H1 (cell line): ENCODE measurements at regions not wholly inside any gene's neighbourhood (a gene's known extent, or its start where the extent isn't known, plus 50 kb on each side); places are given as distances from the start of the nearest gene placed in this dataset.

ENCODE experiments used
- CTCF ChIA-PET: fragments of 300-600 bp; sonication (Branson Sonifier 250); formaldehyde crosslinking; loops from one replicate; lab custom pipeline; 2021; ENCODE audit not compliant: partially characterized antibody; lab: Charles Lee
- POLR2A ChIA-PET: fragments of 300-600 bp; sonication (Branson Sonifier 250); formaldehyde crosslinking; loops from one replicate; lab custom pipeline; 2021; ENCODE audit warnings: inconsistent platforms; ENCODE audit not compliant: partially characterized antibody; lab: Charles Lee
- DNase-seq, 2 experiments: peaks; one replicate each; pipeline versions ENCODE4 v3.0.0 to v3.0.0-alpha.2; 2010 to 2022; ENCODE audit warnings: low spot score in 2 of 2, low read depth in 1 of 2, mixed read lengths in 1 of 2
- FAIRE-seq: peaks from 2 replicates; lab custom pipeline; 2011; peaks lifted over from hg19 to GRCh38; lab: Jason Lieb, UNC
- H2AFZ ChIP-seq: 2 replicates; pipeline ENCODE4 v1.8.1; 2012; ENCODE audit warnings: low read length, inconsistent platforms
- H2AK5ac ChIP-seq: 2 replicates; pipeline ENCODE4 v1.6.1; 2013; ENCODE audit warnings: low read depth, low read length
- H2BK120ac ChIP-seq: replicated peaks from 2 replicates; pipeline ENCODE3; 2013; ENCODE audit warnings: low read depth, low read length, inconsistent platforms
- H2BK12ac ChIP-seq: 2 replicates; pipeline ENCODE4 v1.6.1; 2013; ENCODE audit warnings: low read depth, low read length
- H2BK15ac ChIP-seq: 2 replicates; pipeline ENCODE4 v1.6.1; 2013; ENCODE audit warnings: low read length
- H2BK20ac ChIP-seq: 2 replicates; pipeline ENCODE4 v1.6.1; 2013; ENCODE audit warnings: low read length
- H2BK5ac ChIP-seq: 2 replicates; pipeline ENCODE4 v1.6.1; 2013; ENCODE audit warnings: low read depth, low read length
- H3K14ac ChIP-seq: 2 replicates; pipeline ENCODE4 v1.6.1; 2013; ENCODE audit warnings: inconsistent platforms; ENCODE audit not compliant: insufficient read length
- H3K18ac ChIP-seq: 2 replicates; pipeline ENCODE4 v1.6.1; 2013; ENCODE audit warnings: low read length; ENCODE audit errors: extremely low read depth
- H3K23ac ChIP-seq: 2 replicates; pipeline ENCODE4 v1.6.1; 2013; ENCODE audit warnings: inconsistent platforms; ENCODE audit not compliant: insufficient read length
- H3K23me2 ChIP-seq: 2 replicates; pipeline ENCODE4 v1.6.1; 2013; ENCODE audit warnings: low read depth, low read length
- H3K27ac ChIP-seq: 2 replicates; pipeline ENCODE4 v1.6.1; 2011; ENCODE audit warnings: low read depth, low read length, inconsistent platforms
- H3K27me3 ChIP-seq, 4 experiments: replicated peaks in 1 of 4; 1 replicate in 1 of 4; 2 replicates in 3 of 4; pipeline versions ENCODE4 v1.6.1 to v1.8.1; 2011 to 2013; ENCODE audit warnings: low read length in 3 of 4, mild to moderate bottlenecking in 3 of 4, inconsistent platforms in 2 of 4, mixed read lengths in 2 of 4, moderate library complexity in 1 of 4; ENCODE audit not compliant: control insufficient read depth in 3 of 4, insufficient read depth in 3 of 4; ENCODE audit errors: extremely low read depth in 1 of 4
- H3K36me3 ChIP-seq, 4 experiments: 2 replicates each; pipeline versions ENCODE4 v1.6.1 to v1.8.1; 2011 to 2013; ENCODE audit warnings: mild to moderate bottlenecking in 4 of 4, low read length in 3 of 4, moderate library complexity in 2 of 4, control low read depth in 1 of 4, inconsistent platforms in 1 of 4; ENCODE audit not compliant: insufficient read depth in 4 of 4, control insufficient read depth in 2 of 4
- H3K4ac ChIP-seq: replicated peaks from 2 replicates; pipeline ENCODE3; 2013; ENCODE audit warnings: low read length, low read depth, mixed read lengths, inconsistent platforms; ENCODE audit not compliant: insufficient read length
- H3K4me1 ChIP-seq, 4 experiments: replicated peaks in 1 of 4; 1 replicate in 1 of 4; 2 replicates in 3 of 4; pipeline versions ENCODE4 v1.6.1 to v1.8.1; 2011 to 2013; ENCODE audit warnings: low read length in 3 of 4, inconsistent platforms in 2 of 4, mixed read lengths in 1 of 4; ENCODE audit not compliant: insufficient read depth in 4 of 4, control insufficient read depth in 3 of 4
- H3K4me2 ChIP-seq, 2 experiments: 2 replicates each; pipeline versions ENCODE4 v1.6.1 to v1.8.1; 2011 to 2013; ENCODE audit warnings: low read depth in 2 of 2, low read length in 2 of 2, control low read depth in 1 of 2, inconsistent platforms in 1 of 2, mild to moderate bottlenecking in 1 of 2; ENCODE audit not compliant: insufficient read depth in 1 of 2
- H3K4me3 ChIP-seq, 4 experiments: fragments of 200-600, 300-600 bp in 1 of 4; sonication (generic), shearing (Covaris generic), sonication (Bioruptor Twin) in 1 of 4; 2 replicates each; pipeline versions ENCODE4 v1.5.1 to v1.8.1; 2011 to 2016; ENCODE audit warnings: low read length in 4 of 4, low read depth in 3 of 4, control low read depth in 2 of 4, inconsistent platforms in 2 of 4, mild to moderate bottlenecking in 2 of 4, mixed read lengths in 1 of 4, moderate library complexity in 1 of 4; ENCODE audit not compliant: insufficient read depth in 2 of 4; ENCODE audit errors: extremely low read depth in 1 of 4
- H3K56ac ChIP-seq: replicated peaks from 2 replicates; pipeline ENCODE3; 2013; ENCODE audit warnings: low read depth, mild to moderate bottlenecking, mixed read lengths, low read length, inconsistent platforms; ENCODE audit not compliant: insufficient read length
- H3K79me1 ChIP-seq: 2 replicates; pipeline ENCODE4 v1.6.1; 2013; ENCODE audit warnings: low read depth, low read length, control low read depth
- H3K79me2 ChIP-seq, 2 experiments: 2 replicates each; pipeline versions ENCODE4 v1.6.1 to v1.8.1; 2012 to 2013; ENCODE audit warnings: low read length in 2 of 2, mild to moderate bottlenecking in 2 of 2, inconsistent platforms in 1 of 2; ENCODE audit not compliant: insufficient read depth in 2 of 2, control insufficient read depth in 1 of 2
- H3K9ac ChIP-seq, 4 experiments: replicated peaks in 1 of 4; 1 replicate in 1 of 4; 2 replicates in 3 of 4; pipeline versions ENCODE4 v1.6.1 to v1.8.1; 2011 to 2013; ENCODE audit warnings: low read depth in 3 of 4, low read length in 3 of 4, control low read depth in 2 of 4, mild to moderate bottlenecking in 2 of 4, moderate library complexity in 2 of 4, inconsistent platforms in 1 of 4; ENCODE audit errors: extremely low read depth in 1 of 4
- H3K9me3 ChIP-seq, 2 experiments: 2 replicates each; pipeline versions ENCODE4 v1.6.1 to v1.8.1; 2012 to 2013; ENCODE audit warnings: mild to moderate bottlenecking in 2 of 2, moderate library complexity in 2 of 2, control low read depth in 1 of 2, inconsistent platforms in 1 of 2, low read depth in 1 of 2, low read length in 1 of 2, mixed read lengths in 1 of 2; ENCODE audit not compliant: insufficient read depth in 2 of 2
- H4K20me1 ChIP-seq, 2 experiments: replicated peaks in 1 of 2; 2 replicates each; pipeline versions ENCODE3 to v1.8.1; 2011 to 2013; ENCODE audit warnings: inconsistent platforms in 2 of 2, low read length in 2 of 2, mild to moderate bottlenecking in 1 of 2; ENCODE audit not compliant: insufficient read depth in 2 of 2, control insufficient read depth in 1 of 2
- H4K5ac ChIP-seq: 2 replicates; pipeline ENCODE4 v1.6.1; 2013; ENCODE audit warnings: low read length, low read depth, mixed read lengths, inconsistent platforms; ENCODE audit not compliant: insufficient read length
- H4K8ac ChIP-seq: 2 replicates; pipeline ENCODE4 v1.8.0; 2013; ENCODE audit warnings: mild to moderate bottlenecking, moderate library complexity, low read length, inconsistent platforms; ENCODE audit not compliant: insufficient read depth; ENCODE audit errors: extremely low read depth
- H4K91ac ChIP-seq: replicated peaks from 2 replicates; pipeline ENCODE3; 2013; ENCODE audit warnings: low read length, mixed read lengths, inconsistent platforms; ENCODE audit not compliant: insufficient read length
- SIN3A ChIP-seq, 2 experiments: IDR thresholded peaks in 1 of 2; conservative IDR thresholded peaks in 1 of 2; 2 replicates each; pipeline ENCODE4 v1.6.1; 2011 to 2012; ENCODE audit warnings: low read length in 2 of 2, improper control_type of control experiment in 1 of 2, low read depth in 1 of 2, mild to moderate bottlenecking in 1 of 2
- TEAD4 ChIP-seq: IDR thresholded peaks from 2 replicates; pipeline ENCODE4 v1.6.1; 2012; ENCODE audit warnings: low read depth, low read length, inconsistent platforms, mixed read lengths

- no peak overlapping the region for H3K9ac ChIP-seq
- H2AFZ ChIP-seq: no peak overlapping the region
- TF ChIP-seq TEAD4: no peak
- no peak for TF ChIP-seq SIN3A (conservative IDR thresholded peaks at IDR 0.05 in 1 of 2, IDR thresholded peaks at IDR 0.05 in 1 of 2; ENCODE audit: low read depth in 1 of 2, low read length in 2 of 2)
Measured at GRCh38 chr11:41989823-41990380, 530.5 kb upstream of the LRRC4C start.

More at GRCh38 chr11:41989823-41990380, 530.5 kb upstream of the LRRC4C start:
- no peak overlapping the region for H3K23ac ChIP-seq
- no peak overlapping the region for H4K8ac ChIP-seq
- no peak overlapping the region for H3K56ac ChIP-seq
- ChIA-PET POLR2A (no interaction called here), CTCF (no interaction called here)
- H4K91ac ChIP-seq: no peak overlapping the region
- H3K9me3 ChIP-seq: no peaks in the 10 kb centered on the region
- no peaks in the 10 kb centered on the region for H3K36me3 ChIP-seq
- FAIRE-seq (no peak), DNase-seq (no peak)
- H2BK20ac ChIP-seq: no peak overlapping the region
- no peaks in the 10 kb centered on the region for H3K23me2 ChIP-seq
- no peak overlapping the region for H2BK120ac ChIP-seq
- H3K4me1 ChIP-seq: no peaks in the 10 kb centered on the region
- no peak overlapping the region for H2BK15ac ChIP-seq
- H3K4me3 ChIP-seq: no peak overlapping the region
- H3K27me3 ChIP-seq: peaks cover 0 to 1% (median 0%) of the 10 kb centered on the region in 4 experiments; a peak in 1 of 7 replicates
- no peak overlapping the region for H3K14ac ChIP-seq
- no peaks in the 10 kb centered on the region for H3K79me1 ChIP-seq
- no peak overlapping the region for H3K4ac ChIP-seq
- no peak overlapping the region for H3K18ac ChIP-seq
- no peak overlapping the region for H2AK5ac ChIP-seq
- H3K79me2 ChIP-seq: no peaks in the 10 kb centered on the region
- H4K5ac ChIP-seq: no peak overlapping the region
- no peak overlapping the region for H3K27ac ChIP-seq
- no peak overlapping the region for H3K4me2 ChIP-seq
- H4K20me1 ChIP-seq: no peaks in the 10 kb centered on the region
- H2BK12ac ChIP-seq: no peak overlapping the region
- H2BK5ac ChIP-seq: no peak overlapping the region
